Heart right ventricle (tissue), 16 donors: ENCODE measurements at regions not wholly inside any gene's neighbourhood (a gene's known extent, or its start where the extent isn't known, plus 50 kb on each side); places are given as distances from the start of the nearest gene placed in this dataset.

Source experiments
- ATAC-seq, 8 donors: fragments of 200-7000 bp; cut with Tn5 transposase; one replicate each; pipeline ENCODE4 v1.9.1; 2020; ENCODE audit warnings: mild to moderate bottlenecking in 8 of 8, moderate library complexity in 8 of 8, moderate number of reproducible peaks in 1 of 8
- DNase-seq, 2 donors: peaks; one replicate each; pipeline ENCODE4 v3.0.0-alpha.2; 2020
- H3K27ac ChIP-seq, 10 donors: fragments of 200-600 bp; sonication (generic) in 2 of 10; one replicate each; pipeline versions ENCODE4 v1.5.0 to v1.8.0; 2020 to 2022; ENCODE audit warnings: mild to moderate bottlenecking in 3 of 10
- H3K27me3 ChIP-seq, 7 donors: fragments of 200-600 bp; one replicate each; pipeline ENCODE4 v1.8.0; 2021 to 2022; ENCODE audit warnings: mild to moderate bottlenecking in 2 of 7
- H3K36me3 ChIP-seq, 9 donors: fragments of 200-600 bp; sonication (generic) in 1 of 9; one replicate each; pipeline versions ENCODE4 v1.5.0 to v1.8.0; 2020 to 2022; ENCODE audit warnings: mild to moderate bottlenecking in 2 of 9
- H3K4me1 ChIP-seq, 9 donors: fragments of 200-600 bp; sonication (generic) in 1 of 9; one replicate each; pipeline versions ENCODE4 v1.5.0 to v1.8.0; 2020 to 2022; ENCODE audit warnings: mild to moderate bottlenecking in 4 of 9
- H3K4me3 ChIP-seq, 10 donors: fragments of 200-600 bp; sonication (generic) in 2 of 10; one replicate each; pipeline versions ENCODE4 v1.5.0 to v1.8.0; 2020 to 2022; ENCODE audit warnings: mild to moderate bottlenecking in 7 of 10, moderate library complexity in 2 of 10
- H3K9me3 ChIP-seq, 11 donors: fragments of 200-600 bp in 10 of 11; sonication (generic) in 2 of 11; one replicate each; pipeline versions ENCODE4 v1.5.0 to v1.8.0; 2013 to 2022; ENCODE audit warnings: mild to moderate bottlenecking in 2 of 11, control low read depth in 1 of 11, moderate library complexity in 1 of 11
- CTCF ChIP-seq, 9 donors: fragments of 200-600 bp; sonication (generic) in 2 of 9; IDR thresholded peaks; one replicate each; pipeline versions ENCODE4 v1.5.0 to v1.8.0; 2021 to 2022; ENCODE audit warnings: antibody characterized with exemption in 9 of 9, mild to moderate bottlenecking in 5 of 9, moderate library complexity in 1 of 9
- WGBS, 2 donors: extraction: QIAGEN DNeasy Blood & Tissue Kit; methylation state at CpG; one replicate each; pipeline ENCODE4 v1.1.7; 2013; ENCODE audit warnings: inconsistent platforms in 1 of 2; 5-methylcytosine and 5-hydroxymethylcytosine counted together
- intact Hi-C, 10 donors: fragments of 100-400 bp; cut with DNase I; formaldehyde crosslinking; loops; one replicate each; pipeline versions ENCODE4 v1.11.1 to v1.14.2; 2022
- donor health status: Arrhythmogenic right ventricular cardiomyopathy.
- donor health status: ischemic (EF 13 %, LVEDD 7.1; RV severe dilation, severe dysfunction).
- donor health status: healthy with polysubstance abuse.
- donor health status: DM: no; HTN: yes; CAD: no.
- donor health status: DM: no; HTN: no; CAD: no.
- donor health status: ischemic (EF 25% LVEDD 6.9; RV normal size, moderate dysfunction).
- donor health status: ischemic (EF 25% LVEDD 5.7; RV mildly dilated, moderate dysfunction).
- donor health status: healthy.
- donor health status: DM: yes; HTN: yes; CAD: no.
- donor health status: Ischemic cardiomyopathy.
- donor health status: ischemic (EF 35%, LVEDD 5.7; RV mildly dilated, moderate dysfunction).
- donor health status: nonischemic (EF 11% LVEDD 7.7; RV severe dilation, severe dysfunction).
- donor health status: DM: yes; HTN: yes; CAD: no.
- donor health status: PGD.
- donor health status: ischemic (EF 29% LVEDD 5.4; RV normal size, mild dysfunction).
- donor health status: nonischemic (EF 23%, LVEDD 6.1; RV moderate dilation, normal function).

GRCh38 chr14:81946834-81947798 is 413.5 kb upstream of the SEL1L start:
- no peak overlapping the region for H3K4me3 ChIP-seq
- peak in 5 of 8 donors; percentile 57 to 85 (median 71) for ATAC-seq
- H3K27ac ChIP-seq = peak overlapping the region in 1 of 10 donors; percentile 22
- no peaks in the 10 kb centered on the region for H3K27me3 ChIP-seq
- TF ChIP-seq CTCF (IDR thresholded peaks at IDR 0.05) = no peak
- DNase-seq = peak in 1 of 2 donors; percentile 7
- 43 to 44% methylated on average over 8 of the region's 8 CpGs for WGBS, 2 donors
- intact Hi-C loops = no loop called here
- H3K9me3 ChIP-seq = peaks cover 0 to 3% (median 0%) of the 10 kb centered on the region in 11 donors
- no peaks in the 10 kb centered on the region for H3K36me3 ChIP-seq
- H3K4me1 ChIP-seq = no peaks in the 10 kb centered on the region

- Histone ChIP-seq H3K9me3 (no peaks in the 10 kb centered on the region), H3K4me1 (no peaks in the 10 kb centered on the region), H3K27me3 (no peaks in the 10 kb centered on the region), H3K27ac (no peak overlapping the region), H3K36me3 (no peaks in the 10 kb centered on the region), H3K4me3 (no peak overlapping the region)
- ATAC-seq = no peak
- no peak for DNase-seq
- TF ChIP-seq CTCF (IDR thresholded peaks at IDR 0.05) = no peak
- intact Hi-C loops = no loop called here
- 72 to 83% methylated on average over 2 of the region's 2 CpGs for WGBS, 2 donors
These were observed 419.3 kb upstream of the SEL1L start for GRCh38 chr14:81952917-81953316.

- DNase-seq = no peak
- no peak for TF ChIP-seq CTCF (IDR thresholded peaks at IDR 0.05)
- WGBS, 2 donors = 70 to 77% methylated on average over 3 of the region's 3 CpGs
- Histone ChIP-seq H3K36me3 (no peaks in the 10 kb centered on the region), H3K27me3 (no peaks in the 10 kb centered on the region), H3K9me3 (no peaks in the 10 kb centered on the region), H3K4me1 (no peaks in the 10 kb centered on the region), H3K4me3 (no peak overlapping the region), H3K27ac (no peak overlapping the region)
- no peak for ATAC-seq
- intact Hi-C loops = no loop called here
These were observed 419.8 kb upstream of the SEL1L start for GRCh38 chr14:81953419-81953818.

GRCh38 chr14:81955123-81955522 is 421.5 kb upstream of the SEL1L start:
- Histone ChIP-seq H3K27ac (no peak overlapping the region), H3K27me3 (no peaks in the 10 kb centered on the region), H3K4me1 (no peaks in the 10 kb centered on the region), H3K4me3 (no peak overlapping the region), H3K36me3 (no peaks in the 10 kb centered on the region), H3K9me3 (no peaks in the 10 kb centered on the region)
- intact Hi-C loops = no loop called here
- DNase-seq (no peak), ATAC-seq (no peak)
- 67 to 70% methylated on average over 1 of the region's 1 CpG for WGBS, 2 donors
- TF ChIP-seq CTCF (IDR thresholded peaks at IDR 0.05) = no peak
